ENCODE measurements at regions not wholly inside any gene's neighbourhood (a gene's known extent, or its start where the extent isn't known, plus 50 kb on each side); places are given as distances from the start of the nearest gene placed in this dataset.

DNA sequence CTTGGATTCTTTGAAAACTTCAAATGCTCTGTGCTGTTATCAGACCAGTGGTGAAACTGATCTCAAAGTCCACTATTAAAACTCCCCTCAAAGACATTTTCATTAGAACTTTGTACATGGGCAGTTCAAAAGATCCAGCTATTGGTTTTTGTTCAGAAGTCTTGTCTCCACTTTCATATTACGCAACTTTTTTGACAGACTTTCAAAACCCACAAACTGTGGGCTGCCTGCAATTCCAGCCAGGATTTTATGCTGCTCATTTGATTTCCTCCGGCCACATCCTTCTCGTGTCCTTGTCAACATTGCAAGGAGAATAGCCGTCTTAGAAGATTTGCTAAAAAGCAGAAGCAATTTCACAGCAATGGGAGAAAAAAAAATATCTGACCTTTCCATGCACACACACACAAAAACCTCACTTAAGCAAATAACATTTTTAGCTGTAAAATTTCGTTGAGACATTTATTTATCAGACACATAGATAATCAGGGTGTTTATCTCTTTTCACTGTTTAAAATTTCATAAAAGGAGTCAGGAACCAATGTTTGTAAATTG, 1990.5 kb downstream of the MAT2B start:
- Histone ChIP-seq H3K4me1 (ENCODE audit: insufficient read depth, low read length) (no peaks in the 10 kb centered on the region), H3K27ac (ENCODE audit: low read depth, low read length) (no peak overlapping the region), H4K20me1 (ENCODE audit: insufficient read depth, low read length) (no peaks in the 10 kb centered on the region), H3K9me3 (ENCODE audit: low read depth, low read length) (no peaks in the 10 kb centered on the region), H2AFZ (ENCODE audit: low read length) (no peak overlapping the region), H3K36me3 (ENCODE audit: insufficient read depth, low read length) (no peaks in the 10 kb centered on the region), H3K4me3 (ENCODE audit: insufficient read depth, low read length) (no peak overlapping the region), H3K27me3 (ENCODE audit: insufficient read depth, low read length) (no peaks in the 10 kb centered on the region), H3K79me2 (ENCODE audit: insufficient read depth, low read length) (no peaks in the 10 kb centered on the region), H3K4me2 (ENCODE audit: insufficient read depth, low read length) (no peak overlapping the region)
- DNase-seq (ENCODE audit: insufficient read length, low spot score, missing footprints) = no peak
- TF ChIP-seq, protein P1, sequence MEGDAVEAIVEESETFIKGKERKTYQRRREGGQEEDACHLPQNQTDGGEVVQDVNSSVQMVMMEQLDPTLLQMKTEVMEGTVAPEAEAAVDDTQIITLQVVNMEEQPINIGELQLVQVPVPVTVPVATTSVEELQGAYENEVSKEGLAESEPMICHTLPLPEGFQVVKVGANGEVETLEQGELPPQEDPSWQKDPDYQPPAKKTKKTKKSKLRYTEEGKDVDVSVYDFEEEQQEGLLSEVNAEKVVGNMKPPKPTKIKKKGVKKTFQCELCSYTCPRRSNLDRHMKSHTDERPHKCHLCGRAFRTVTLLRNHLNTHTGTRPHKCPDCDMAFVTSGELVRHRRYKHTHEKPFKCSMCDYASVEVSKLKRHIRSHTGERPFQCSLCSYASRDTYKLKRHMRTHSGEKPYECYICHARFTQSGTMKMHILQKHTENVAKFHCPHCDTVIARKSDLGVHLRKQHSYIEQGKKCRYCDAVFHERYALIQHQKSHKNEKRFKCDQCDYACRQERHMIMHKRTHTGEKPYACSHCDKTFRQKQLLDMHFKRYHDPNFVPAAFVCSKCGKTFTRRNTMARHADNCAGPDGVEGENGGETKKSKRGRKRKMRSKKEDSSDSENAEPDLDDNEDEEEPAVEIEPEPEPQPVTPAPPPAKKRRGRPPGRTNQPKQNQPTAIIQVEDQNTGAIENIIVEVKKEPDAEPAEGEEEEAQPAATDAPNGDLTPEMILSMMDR (IDR thresholded peaks at IDR 0.05; ENCODE audit: extremely low read depth, low read depth, low read length) = no peak

DNA sequence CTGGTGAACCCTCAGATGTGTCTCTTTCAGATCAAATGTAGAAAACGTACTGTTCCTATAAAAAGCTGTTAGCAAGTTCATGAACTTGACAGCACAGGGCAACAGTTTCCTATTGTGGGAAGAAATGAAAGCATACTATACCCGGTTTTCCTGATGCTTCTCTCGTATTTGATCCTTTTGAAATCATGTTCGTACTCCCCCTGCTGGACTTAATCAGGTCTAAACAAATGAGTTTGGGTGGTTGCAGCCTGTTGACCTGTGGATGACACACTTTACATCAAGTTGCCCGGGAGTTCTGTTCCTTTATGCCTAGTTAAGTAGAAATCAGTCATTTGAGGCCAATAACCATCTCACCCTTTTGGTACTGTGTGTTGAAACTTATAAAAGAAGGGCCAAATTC, 1992.3 kb downstream of the MAT2B start:
- no peak overlapping the region for H3K27ac ChIP-seq (ENCODE audit: low read depth, low read length)
- TF ChIP-seq, protein P1 (IDR thresholded peaks at IDR 0.05; ENCODE audit: extremely low read depth, low read depth, low read length) = peak; percentile 7
- no peaks in the 10 kb centered on the region for H3K79me2 ChIP-seq (ENCODE audit: insufficient read depth, low read length)
- H3K9me3 ChIP-seq (ENCODE audit: low read depth, low read length) = no peaks in the 10 kb centered on the region
- no peak overlapping the region for H2AFZ ChIP-seq (ENCODE audit: low read length)
- H4K20me1 ChIP-seq (ENCODE audit: insufficient read depth, low read length) = no peaks in the 10 kb centered on the region
- no peak overlapping the region for H3K4me2 ChIP-seq (ENCODE audit: insufficient read depth, low read length)
- H3K4me1 ChIP-seq (ENCODE audit: insufficient read depth, low read length) = no peaks in the 10 kb centered on the region
- no peaks in the 10 kb centered on the region for H3K27me3 ChIP-seq (ENCODE audit: insufficient read depth, low read length)
- no peak for DNase-seq (ENCODE audit: insufficient read length, low spot score, missing footprints)
- no peak overlapping the region for H3K4me3 ChIP-seq (ENCODE audit: insufficient read depth, low read length)
- H3K36me3 ChIP-seq (ENCODE audit: insufficient read depth, low read length) = no peaks in the 10 kb centered on the region

- no peak for DNase-seq (ENCODE audit: insufficient read length, low spot score, missing footprints)
- no peak overlapping the region for H3K27ac ChIP-seq (ENCODE audit: low read depth, low read length)
- H3K4me2 ChIP-seq (ENCODE audit: insufficient read depth, low read length) = no peak overlapping the region
Observed at GRCh38 chr5:165502893-165503691, 1997.7 kb downstream of the MAT2B start.

GRCh38 chr5:165504674-165505073, 1999.3 kb downstream of the MAT2B start:
- H3K27me3 ChIP-seq (ENCODE audit: insufficient read depth, low read length) = no peaks in the 10 kb centered on the region
- H3K4me3 ChIP-seq (ENCODE audit: insufficient read depth, low read length) = no peak overlapping the region
- H3K27ac ChIP-seq (ENCODE audit: low read depth, low read length) = no peak overlapping the region
- H3K9me3 ChIP-seq (ENCODE audit: low read depth, low read length) = no peaks in the 10 kb centered on the region
- H4K20me1 ChIP-seq (ENCODE audit: insufficient read depth, low read length) = no peaks in the 10 kb centered on the region
- no peak overlapping the region for H2AFZ ChIP-seq (ENCODE audit: low read length)
- no peaks in the 10 kb centered on the region for H3K79me2 ChIP-seq (ENCODE audit: insufficient read depth, low read length)
- H3K36me3 ChIP-seq (ENCODE audit: insufficient read depth, low read length) = no peaks in the 10 kb centered on the region
- H3K4me1 ChIP-seq (ENCODE audit: insufficient read depth, low read length) = no peaks in the 10 kb centered on the region
- H3K4me2 ChIP-seq (ENCODE audit: insufficient read depth, low read length) = no peak overlapping the region
- TF ChIP-seq, protein P1 (IDR thresholded peaks at IDR 0.05; ENCODE audit: extremely low read depth, low read depth, low read length) = no peak
- no peak for DNase-seq (ENCODE audit: insufficient read length, low spot score, missing footprints)

More at GRCh38 chr5:165502893-165503691, 1997.7 kb downstream of the MAT2B start:
- Histone ChIP-seq H3K4me3 (ENCODE audit: insufficient read depth, low read length) (no peak overlapping the region), H4K20me1 (ENCODE audit: insufficient read depth, low read length) (no peaks in the 10 kb centered on the region), H2AFZ (ENCODE audit: low read length) (no peak overlapping the region), H3K4me1 (ENCODE audit: insufficient read depth, low read length) (no peaks in the 10 kb centered on the region), H3K79me2 (ENCODE audit: insufficient read depth, low read length) (no peaks in the 10 kb centered on the region), H3K9me3 (ENCODE audit: low read depth, low read length) (no peaks in the 10 kb centered on the region), H3K27me3 (ENCODE audit: insufficient read depth, low read length) (no peaks in the 10 kb centered on the region), H3K36me3 (ENCODE audit: insufficient read depth, low read length) (no peaks in the 10 kb centered on the region)
- TF ChIP-seq, protein P1 (IDR thresholded peaks at IDR 0.05; ENCODE audit: extremely low read depth, low read depth, low read length) = no peak
